H9 (cell line): ENCODE measurements at regions not wholly inside any gene's neighbourhood (a gene's known extent, or its start where the extent isn't known, plus 50 kb on each side); places are given as distances from the start of the nearest gene placed in this dataset.

Source experiments
- DNase-seq: peaks from one replicate; pipeline ENCODE4 v3.0.0-alpha.2; 2017
- H2AFZ ChIP-seq: one replicate; pipeline ENCODE4 v1.6.1; 2013; ENCODE audit warnings: mild to moderate bottlenecking, low read length, control low read depth, moderate library complexity
- H2AK5ac ChIP-seq: 2 replicates; pipeline ENCODE4 v1.6.1; 2013; ENCODE audit warnings: low read length, control low read depth, mixed read lengths; ENCODE audit not compliant: insufficient read length
- H2BK120ac ChIP-seq: one replicate; pipeline ENCODE4 v1.6.1; 2013; ENCODE audit warnings: low read depth, mild to moderate bottlenecking, low read length, control low read depth, inconsistent platforms; ENCODE audit not compliant: poor library complexity, severe bottlenecking
- H2BK12ac ChIP-seq: 2 replicates; pipeline ENCODE4 v1.6.1; 2013; ENCODE audit warnings: low read length, control low read depth, mixed read lengths, low read depth; ENCODE audit not compliant: insufficient read length
- H2BK15ac ChIP-seq: 2 replicates; pipeline ENCODE4 v1.6.1; 2013; ENCODE audit warnings: low read depth, low read length, control low read depth
- H2BK20ac ChIP-seq: one replicate; pipeline ENCODE4 v1.6.1; 2013; ENCODE audit warnings: low read depth, mild to moderate bottlenecking, low read length, control low read depth, inconsistent platforms; ENCODE audit not compliant: poor library complexity, severe bottlenecking
- H2BK5ac ChIP-seq: 2 replicates; pipeline ENCODE4 v1.6.1; 2013; ENCODE audit warnings: low read length, control low read depth, mixed read lengths; ENCODE audit not compliant: insufficient read length
- H3K14ac ChIP-seq: 2 replicates; pipeline ENCODE4 v1.6.1; 2013; ENCODE audit warnings: low read length, control low read depth; ENCODE audit not compliant: insufficient read depth
- H3K18ac ChIP-seq: 2 replicates; pipeline ENCODE4 v1.6.1; 2013; ENCODE audit warnings: low read depth, mild to moderate bottlenecking, mixed read lengths, low read length, control low read depth; ENCODE audit not compliant: insufficient read length
- H3K23ac ChIP-seq: 2 replicates; pipeline ENCODE4 v1.6.1; 2013; ENCODE audit warnings: low read length, control low read depth, mixed read lengths, low read depth; ENCODE audit not compliant: insufficient read length
- H3K23me2 ChIP-seq: 2 replicates; pipeline ENCODE4 v1.6.1; 2013; ENCODE audit warnings: low read depth, mild to moderate bottlenecking, mixed read lengths, low read length, control low read depth; ENCODE audit not compliant: insufficient read length, poor library complexity, severe bottlenecking
- H3K27ac ChIP-seq: 2 replicates; pipeline ENCODE4 v1.5.1; 2013; ENCODE audit warnings: low read length, control low read depth, mixed read lengths, low read depth; ENCODE audit not compliant: insufficient read length
- H3K27me3 ChIP-seq: 2 replicates; pipeline ENCODE4 v1.6.1; 2013; ENCODE audit warnings: low read length, control low read depth, inconsistent platforms; ENCODE audit not compliant: insufficient read depth
- H3K4ac ChIP-seq: 2 replicates; pipeline ENCODE4 v1.6.1; 2013; ENCODE audit warnings: low read depth, mild to moderate bottlenecking, control low read depth, inconsistent platforms, low read length, moderate library complexity
- H3K4me1 ChIP-seq: 2 replicates; pipeline ENCODE4 v1.6.1; 2013; ENCODE audit warnings: low read length, control low read depth, inconsistent platforms; ENCODE audit not compliant: insufficient read depth
- H3K4me2 ChIP-seq: 2 replicates; pipeline ENCODE4 v1.6.1; 2013; ENCODE audit warnings: low read length, control low read depth, mixed read lengths; ENCODE audit not compliant: insufficient read length, insufficient read depth
- H3K56ac ChIP-seq: 2 replicates; pipeline ENCODE4 v1.6.1; 2013; ENCODE audit warnings: low read depth, mild to moderate bottlenecking, mixed read lengths, low read length, control low read depth; ENCODE audit not compliant: insufficient read length
- H3K79me1 ChIP-seq: 2 replicates; pipeline ENCODE4 v1.6.1; 2013; ENCODE audit warnings: low read depth, mild to moderate bottlenecking, moderate library complexity, low read length, control low read depth, inconsistent platforms; ENCODE audit not compliant: insufficient read depth, poor library complexity, severe bottlenecking
- H3K79me2 ChIP-seq: 2 replicates; pipeline ENCODE4 v1.6.1; 2013; ENCODE audit warnings: low read length, control low read depth, inconsistent platforms; ENCODE audit not compliant: insufficient read depth
- H3K9ac ChIP-seq: 2 replicates; pipeline ENCODE4 v1.6.1; 2013; ENCODE audit warnings: low read length, control low read depth, mixed read lengths; ENCODE audit not compliant: insufficient read length; ENCODE audit errors: extremely low read depth
- H3K9me3 ChIP-seq: one replicate; pipeline ENCODE4 v1.6.1; 2013; ENCODE audit warnings: low read depth, low read length, inconsistent platforms; ENCODE audit not compliant: control insufficient read depth
- H3T11ph ChIP-seq: one replicate; pipeline ENCODE4 v1.6.1; 2013; ENCODE audit warnings: mild to moderate bottlenecking, low read length, control low read depth, inconsistent platforms
- H4K20me1 ChIP-seq: one replicate; pipeline ENCODE4 v1.6.1; 2013; ENCODE audit not compliant: control insufficient read depth, insufficient read length, insufficient read depth
- H4K5ac ChIP-seq: 2 replicates; pipeline ENCODE4 v1.6.1; 2013; ENCODE audit warnings: low read depth, mild to moderate bottlenecking, mixed read lengths, low read length, control low read depth; ENCODE audit not compliant: insufficient read length
- H4K8ac ChIP-seq: replicated peaks from 2 replicates; pipeline ENCODE4 v1.6.1; 2013; ENCODE audit warnings: low read length, control low read depth, mixed read lengths, low read depth; ENCODE audit not compliant: insufficient read length
- H4K91ac ChIP-seq: 2 replicates; pipeline ENCODE4 v1.6.1; 2013; ENCODE audit warnings: low read depth, mild to moderate bottlenecking, moderate library complexity, mixed read lengths, low read length, control low read depth; ENCODE audit not compliant: insufficient read length
- H3K27ac Mint-ChIP-seq, 3 experiments: 2 replicates in 2 of 3; 3 replicates in 1 of 3; pipeline ENCODE4 v1.8.0; 2020 to 2021; ENCODE audit warnings: mixed read lengths in 3 of 3, mild to moderate bottlenecking in 1 of 3, moderate library complexity in 1 of 3
- H3K27me3 Mint-ChIP-seq: 2 replicates; pipeline ENCODE4 v1.8.0; 2021; ENCODE audit warnings: low read depth, mild to moderate bottlenecking, moderate library complexity, mixed read lengths
- H3K36me3 Mint-ChIP-seq, 3 experiments: 2 replicates in 2 of 3; 3 replicates in 1 of 3; pipeline ENCODE4 v1.8.0; 2020 to 2021; ENCODE audit warnings: low read depth in 3 of 3, mixed read lengths in 3 of 3; ENCODE audit not compliant: insufficient read depth in 1 of 3
- H3K4me1 Mint-ChIP-seq, 2 experiments: 2 replicates each; pipeline ENCODE4 v1.8.0; 2020; ENCODE audit warnings: mixed read lengths in 2 of 2
- H3K4me3 Mint-ChIP-seq, 2 experiments: 2 replicates in 1 of 2; 3 replicates in 1 of 2; pipeline ENCODE4 v1.8.0; 2020 to 2021; ENCODE audit warnings: mild to moderate bottlenecking in 2 of 2, mixed read lengths in 2 of 2, moderate library complexity in 1 of 2
- H3K9me3 Mint-ChIP-seq, 2 experiments: 2 replicates in 1 of 2; 3 replicates in 1 of 2; pipeline ENCODE4 v1.8.0; 2020; ENCODE audit warnings: mild to moderate bottlenecking in 2 of 2, mixed read lengths in 2 of 2, moderate library complexity in 1 of 2
- TF ChIP-seq, protein P1 (sequence below): fragments of 200-600 bp; sonication (generic); conservative IDR thresholded peaks from 3 replicates; pipeline ENCODE4 v1.8.0; 2021; ENCODE audit warnings: antibody characterized with exemption, mild to moderate bottlenecking

DNA sequence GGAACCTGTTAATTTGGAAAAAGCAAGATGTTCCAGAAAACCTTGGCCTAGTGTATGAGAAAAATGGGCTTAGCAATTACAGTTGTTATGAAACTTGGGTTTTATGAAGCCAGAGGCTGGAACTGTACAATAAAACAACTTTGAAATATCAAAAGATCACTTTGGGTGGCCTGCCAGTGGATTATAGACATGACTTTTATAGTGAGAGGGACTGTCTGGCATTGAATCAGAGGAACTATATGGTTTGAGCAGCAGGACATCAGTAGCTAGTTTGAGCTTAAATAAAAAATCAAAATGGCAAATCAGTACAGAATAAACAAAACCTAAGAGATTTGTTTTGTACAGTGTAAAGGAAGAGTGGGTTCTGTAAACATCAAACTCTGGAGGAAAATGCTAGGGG is 115.0 kb upstream of the PTPRG start:
- H4K20me1 ChIP-seq = no peaks in the 10 kb centered on the region
- no peak overlapping the region for H3T11ph ChIP-seq
- no peaks in the 10 kb centered on the region for H3K79me2 ChIP-seq

More for the DNA sequence above, 115.0 kb upstream of the PTPRG start:
- H2AK5ac ChIP-seq = no peak overlapping the region
- no peaks in the 10 kb centered on the region for H3K36me3 Mint-ChIP-seq
- TF ChIP-seq, protein P1, sequence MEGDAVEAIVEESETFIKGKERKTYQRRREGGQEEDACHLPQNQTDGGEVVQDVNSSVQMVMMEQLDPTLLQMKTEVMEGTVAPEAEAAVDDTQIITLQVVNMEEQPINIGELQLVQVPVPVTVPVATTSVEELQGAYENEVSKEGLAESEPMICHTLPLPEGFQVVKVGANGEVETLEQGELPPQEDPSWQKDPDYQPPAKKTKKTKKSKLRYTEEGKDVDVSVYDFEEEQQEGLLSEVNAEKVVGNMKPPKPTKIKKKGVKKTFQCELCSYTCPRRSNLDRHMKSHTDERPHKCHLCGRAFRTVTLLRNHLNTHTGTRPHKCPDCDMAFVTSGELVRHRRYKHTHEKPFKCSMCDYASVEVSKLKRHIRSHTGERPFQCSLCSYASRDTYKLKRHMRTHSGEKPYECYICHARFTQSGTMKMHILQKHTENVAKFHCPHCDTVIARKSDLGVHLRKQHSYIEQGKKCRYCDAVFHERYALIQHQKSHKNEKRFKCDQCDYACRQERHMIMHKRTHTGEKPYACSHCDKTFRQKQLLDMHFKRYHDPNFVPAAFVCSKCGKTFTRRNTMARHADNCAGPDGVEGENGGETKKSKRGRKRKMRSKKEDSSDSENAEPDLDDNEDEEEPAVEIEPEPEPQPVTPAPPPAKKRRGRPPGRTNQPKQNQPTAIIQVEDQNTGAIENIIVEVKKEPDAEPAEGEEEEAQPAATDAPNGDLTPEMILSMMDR = no peak
- H2BK120ac ChIP-seq = no peak overlapping the region
- H3K4me1 Mint-ChIP-seq = no peaks in the 10 kb centered on the region
- H3K79me1 ChIP-seq = no peaks in the 10 kb centered on the region
- H3K27ac ChIP-seq = no peak overlapping the region
- H3K9me3 ChIP-seq = no peaks in the 10 kb centered on the region
- H3K27me3 ChIP-seq = no peaks in the 10 kb centered on the region
- H3K56ac ChIP-seq = no peak overlapping the region
- H3K9me3 Mint-ChIP-seq = no peaks in the 10 kb centered on the region
- no peaks in the 10 kb centered on the region for H3K4me1 ChIP-seq
- H2BK5ac ChIP-seq = no peak overlapping the region
- H3K23ac ChIP-seq = no peak overlapping the region
- no peak overlapping the region for H3K4me2 ChIP-seq
- no peak overlapping the region for H2AFZ ChIP-seq
- no peak overlapping the region for H3K14ac ChIP-seq
- H2BK20ac ChIP-seq = no peak overlapping the region
- no peak overlapping the region for H4K8ac ChIP-seq
- H3K27me3 Mint-ChIP-seq = no peaks in the 10 kb centered on the region
- no peaks in the 10 kb centered on the region for H3K23me2 ChIP-seq
- no peak for DNase-seq
- no peak overlapping the region for H3K27ac Mint-ChIP-seq
- no peak overlapping the region for H3K18ac ChIP-seq
- no peak overlapping the region for H4K5ac ChIP-seq
- no peak overlapping the region for H4K91ac ChIP-seq
- H3K4ac ChIP-seq = no peak overlapping the region
- H2BK15ac ChIP-seq = no peak overlapping the region
- no peak overlapping the region for H3K4me3 Mint-ChIP-seq
- H2BK12ac ChIP-seq = no peak overlapping the region
- no peak overlapping the region for H3K9ac ChIP-seq
